ENCODE measurements at regions not wholly inside any gene's neighbourhood (a gene's known extent, or its start where the extent isn't known, plus 50 kb on each side); places are given as distances from the start of the nearest gene placed in this dataset.
"Not testable (repeated sequence)": the region's sequence is repeated elsewhere in the genome, so short reads cannot be mapped to it uniquely, and the experiment has no call there.

DNA sequence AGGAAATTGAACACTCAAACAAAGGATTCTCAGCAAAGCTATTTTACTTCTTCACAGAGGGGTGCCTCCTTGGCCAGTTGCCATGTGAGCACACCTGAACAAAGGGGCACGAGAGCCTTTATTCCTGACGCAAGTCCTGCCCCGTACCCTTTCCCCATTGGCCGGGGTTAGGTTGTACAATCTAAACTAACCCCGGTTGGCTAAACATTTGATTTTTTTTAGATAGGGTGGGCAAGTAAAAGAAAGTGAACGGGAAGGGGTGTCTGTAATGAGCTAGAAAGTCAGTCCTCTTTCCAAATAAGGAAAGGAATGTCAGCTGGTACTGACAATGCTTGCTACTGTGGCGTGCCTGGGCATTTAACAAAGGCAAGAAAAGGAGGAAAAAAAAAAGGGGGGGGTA lies 135.5 kb upstream of the CDKN3 start:
- Histone ChIP-seq H3K27ac (ENCODE audit: low read depth, low read length) (no peak overlapping the region), H3K36me3 (ENCODE audit: control insufficient read depth, insufficient read depth, low read length) (no peaks in the 10 kb centered on the region), H3K9ac (ENCODE audit: low read length) (no peak overlapping the region), H3K27me3 (ENCODE audit: control insufficient read depth, insufficient read depth, low read length) (no peaks in the 10 kb centered on the region), H3K4me3 (ENCODE audit: low read length) (no peak overlapping the region), H3K4me1 (ENCODE audit: control insufficient read depth, insufficient read depth, low read length) (no peaks in the 10 kb centered on the region)

DNA sequence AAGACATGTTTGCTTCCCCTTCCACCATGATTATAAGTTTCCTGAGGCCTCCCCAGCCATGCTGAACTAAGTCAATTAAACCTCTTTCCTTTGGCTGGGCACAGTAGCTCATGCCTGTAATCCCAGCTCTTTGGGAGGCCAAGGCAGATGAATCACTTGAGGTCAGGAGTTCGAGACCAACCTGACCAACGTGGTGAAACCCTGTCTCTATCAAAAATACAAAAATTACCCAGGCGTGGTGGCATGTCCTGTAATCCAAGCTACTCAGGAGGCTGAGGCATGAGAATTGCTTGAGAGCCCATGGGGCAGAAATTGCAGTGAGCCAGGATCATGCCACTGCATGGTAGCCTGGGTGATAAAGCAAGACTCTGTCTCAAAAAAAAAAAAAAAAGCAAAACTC lies 130.2 kb upstream of the CDKN3 start:
- H3K36me3 ChIP-seq (ENCODE audit: control insufficient read depth, insufficient read depth, low read length); H3K27ac ChIP-seq (ENCODE audit: low read depth, low read length); H3K4me1 ChIP-seq (ENCODE audit: control insufficient read depth, insufficient read depth, low read length); H3K9ac ChIP-seq (ENCODE audit: low read length); H3K27me3 ChIP-seq (ENCODE audit: control insufficient read depth, insufficient read depth, low read length); H3K4me3 ChIP-seq (ENCODE audit: low read length): not testable (repeated sequence)

GRCh38 chr14:54267172-54267571 lies 129.6 kb upstream of the CDKN3 start:
- H3K27ac ChIP-seq (ENCODE audit: low read depth, low read length): no peak overlapping the region
- H3K4me1 ChIP-seq (ENCODE audit: control insufficient read depth, insufficient read depth, low read length): no peaks in the 10 kb centered on the region
- no peaks in the 10 kb centered on the region for H3K27me3 ChIP-seq (ENCODE audit: control insufficient read depth, insufficient read depth, low read length)
- no peak overlapping the region for H3K9ac ChIP-seq (ENCODE audit: low read length)
- no peaks in the 10 kb centered on the region for H3K36me3 ChIP-seq (ENCODE audit: control insufficient read depth, insufficient read depth, low read length)
- no peak overlapping the region for H3K4me3 ChIP-seq (ENCODE audit: low read length)

DNA sequence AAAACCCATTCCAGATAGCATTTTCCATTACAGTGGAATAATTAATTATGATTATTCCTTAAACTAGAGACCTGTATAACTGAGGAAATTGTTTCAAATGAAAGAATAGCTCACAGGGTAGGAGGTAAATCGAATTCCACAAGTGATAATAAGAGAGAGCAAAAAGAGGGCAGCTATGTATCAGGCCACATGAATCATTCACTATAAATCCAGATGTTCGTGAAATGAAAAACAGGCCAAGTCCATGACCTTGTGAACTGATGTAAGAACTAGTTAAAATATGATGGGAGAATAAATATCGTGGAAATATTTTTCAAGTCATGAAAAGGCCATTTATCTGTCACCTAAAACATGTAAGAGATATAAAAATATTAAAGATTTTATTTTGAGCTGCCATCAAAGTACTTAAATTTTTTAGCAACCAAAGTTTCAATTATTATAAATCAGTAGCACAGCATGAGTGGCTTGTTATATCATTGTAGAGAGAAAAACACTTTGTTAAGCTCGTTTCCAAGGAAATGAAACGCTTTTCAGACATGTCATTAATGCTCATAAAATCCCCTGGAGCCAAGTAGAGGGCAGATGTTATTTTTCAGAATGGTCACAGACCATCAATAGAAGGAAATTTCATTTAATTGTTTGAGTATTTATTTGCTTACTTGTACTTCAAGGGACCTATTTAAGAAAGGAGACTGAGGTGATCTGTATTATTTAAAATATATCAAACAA lies 120.6 kb upstream of the CDKN3 start:
- Histone ChIP-seq H3K36me3 (ENCODE audit: control insufficient read depth, insufficient read depth, low read length) (no peaks in the 10 kb centered on the region), H3K4me3 (ENCODE audit: low read length) (no peak overlapping the region), H3K9ac (ENCODE audit: low read length) (no peak overlapping the region), H3K27me3 (ENCODE audit: control insufficient read depth, insufficient read depth, low read length) (no peaks in the 10 kb centered on the region), H3K27ac (ENCODE audit: low read depth, low read length) (no peak overlapping the region), H3K4me1 (ENCODE audit: control insufficient read depth, insufficient read depth, low read length) (no peaks in the 10 kb centered on the region)

DNA sequence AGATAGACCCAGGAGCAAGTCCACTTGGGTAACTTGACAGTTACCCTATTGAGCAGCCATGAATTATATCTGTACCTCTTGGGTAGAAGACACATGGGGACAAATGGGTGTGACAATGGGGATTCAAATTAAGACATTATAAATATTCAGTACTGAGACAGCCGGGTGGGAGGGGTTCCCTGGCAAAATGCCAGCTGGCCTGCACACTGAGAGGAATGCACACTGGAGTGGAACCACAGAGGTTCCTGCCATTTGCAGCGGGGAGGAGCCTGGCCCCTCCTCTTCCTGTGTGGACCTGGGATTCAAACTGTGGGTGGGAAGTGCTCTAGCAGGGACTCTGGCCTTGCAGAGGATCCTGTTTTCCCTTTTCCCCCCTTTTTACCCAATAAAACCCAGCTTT lies 118.7 kb upstream of the CDKN3 start:
- H3K27me3 ChIP-seq (ENCODE audit: control insufficient read depth, insufficient read depth, low read length): no peaks in the 10 kb centered on the region
- no peak overlapping the region for H3K9ac ChIP-seq (ENCODE audit: low read length)
- H3K36me3 ChIP-seq (ENCODE audit: control insufficient read depth, insufficient read depth, low read length): no peaks in the 10 kb centered on the region
- H3K4me1 ChIP-seq (ENCODE audit: control insufficient read depth, insufficient read depth, low read length): no peaks in the 10 kb centered on the region
- H3K27ac ChIP-seq (ENCODE audit: low read depth, low read length): no peak overlapping the region
- no peak overlapping the region for H3K4me3 ChIP-seq (ENCODE audit: low read length)

DNA sequence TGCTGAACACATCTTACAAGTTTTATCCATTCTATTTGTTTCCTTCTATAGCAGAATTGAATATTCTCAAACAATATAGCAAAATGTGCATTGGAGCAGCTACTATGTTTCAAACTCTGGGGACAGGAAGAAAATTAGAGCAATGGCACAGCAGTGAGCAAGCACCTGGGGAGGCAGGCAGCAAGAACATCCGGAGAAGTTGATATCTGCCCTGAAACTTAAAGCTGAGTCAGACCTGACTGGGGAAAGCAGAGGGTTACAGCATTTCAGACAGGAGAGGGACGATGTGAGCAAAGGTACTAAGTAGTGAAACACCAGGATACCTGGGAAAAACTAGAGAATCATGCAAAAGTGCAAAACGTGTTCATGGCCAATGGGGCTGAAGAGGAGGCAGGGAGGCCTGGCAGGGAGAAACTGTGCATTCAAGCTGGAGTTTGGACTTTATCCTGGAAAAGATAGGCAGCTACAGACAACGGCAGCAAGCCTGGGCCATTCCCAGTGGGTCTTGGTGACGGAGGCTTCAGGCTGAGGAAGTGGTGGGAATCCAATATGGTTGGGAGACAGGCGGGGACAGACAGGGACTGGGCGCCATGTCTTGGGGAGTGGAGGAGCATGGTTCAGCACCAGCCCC lies 118.0 kb upstream of the CDKN3 start:
- Histone ChIP-seq H3K27ac (ENCODE audit: low read depth, low read length) (no peak overlapping the region), H3K9ac (ENCODE audit: low read length) (no peak overlapping the region), H3K36me3 (ENCODE audit: control insufficient read depth, insufficient read depth, low read length) (no peaks in the 10 kb centered on the region), H3K4me1 (ENCODE audit: control insufficient read depth, insufficient read depth, low read length) (no peaks in the 10 kb centered on the region), H3K27me3 (ENCODE audit: control insufficient read depth, insufficient read depth, low read length) (no peaks in the 10 kb centered on the region), H3K4me3 (ENCODE audit: low read length) (no peak overlapping the region)

DNA sequence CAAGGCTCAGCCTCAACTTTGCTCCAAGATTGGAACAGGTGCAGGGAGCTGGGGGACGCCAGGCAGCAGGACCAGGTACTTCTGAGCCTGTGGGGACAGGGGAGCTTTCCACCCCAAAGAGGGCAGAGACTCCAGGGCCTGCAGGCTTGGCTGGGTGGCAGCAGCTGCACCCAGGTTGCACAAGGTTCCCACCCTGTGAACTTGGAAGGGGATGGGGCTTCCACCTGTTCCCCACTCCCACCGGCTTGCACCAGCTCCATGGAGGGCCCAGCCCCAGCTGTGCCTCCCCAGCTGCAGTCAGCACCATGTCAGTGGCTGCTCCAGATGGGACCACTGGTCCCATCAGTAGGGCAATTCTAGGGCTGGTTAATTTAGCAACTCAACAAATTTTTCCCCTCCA lies 114.0 kb upstream of the CDKN3 start:
- no peak overlapping the region for H3K27ac ChIP-seq (ENCODE audit: low read depth, low read length)

GRCh38 chr14:54285030-54285429 lies 111.8 kb upstream of the CDKN3 start:
- H3K27me3 ChIP-seq (ENCODE audit: control insufficient read depth, insufficient read depth, low read length): no peaks in the 10 kb centered on the region
- H3K4me1 ChIP-seq (ENCODE audit: control insufficient read depth, insufficient read depth, low read length): no peaks in the 10 kb centered on the region
- H3K36me3 ChIP-seq (ENCODE audit: control insufficient read depth, insufficient read depth, low read length): no peaks in the 10 kb centered on the region
- no peak overlapping the region for H3K4me3 ChIP-seq (ENCODE audit: low read length)
- no peak overlapping the region for H3K9ac ChIP-seq (ENCODE audit: low read length)
- no peak overlapping the region for H3K27ac ChIP-seq (ENCODE audit: low read depth, low read length)

More for the DNA sequence above, 114.0 kb upstream of the CDKN3 start:
- no peaks in the 10 kb centered on the region for H3K4me1 ChIP-seq (ENCODE audit: control insufficient read depth, insufficient read depth, low read length)
- no peak overlapping the region for H3K4me3 ChIP-seq (ENCODE audit: low read length)
- H3K36me3 ChIP-seq (ENCODE audit: control insufficient read depth, insufficient read depth, low read length): no peaks in the 10 kb centered on the region
- no peaks in the 10 kb centered on the region for H3K27me3 ChIP-seq (ENCODE audit: control insufficient read depth, insufficient read depth, low read length)
- no peak overlapping the region for H3K9ac ChIP-seq (ENCODE audit: low read length)

DNA sequence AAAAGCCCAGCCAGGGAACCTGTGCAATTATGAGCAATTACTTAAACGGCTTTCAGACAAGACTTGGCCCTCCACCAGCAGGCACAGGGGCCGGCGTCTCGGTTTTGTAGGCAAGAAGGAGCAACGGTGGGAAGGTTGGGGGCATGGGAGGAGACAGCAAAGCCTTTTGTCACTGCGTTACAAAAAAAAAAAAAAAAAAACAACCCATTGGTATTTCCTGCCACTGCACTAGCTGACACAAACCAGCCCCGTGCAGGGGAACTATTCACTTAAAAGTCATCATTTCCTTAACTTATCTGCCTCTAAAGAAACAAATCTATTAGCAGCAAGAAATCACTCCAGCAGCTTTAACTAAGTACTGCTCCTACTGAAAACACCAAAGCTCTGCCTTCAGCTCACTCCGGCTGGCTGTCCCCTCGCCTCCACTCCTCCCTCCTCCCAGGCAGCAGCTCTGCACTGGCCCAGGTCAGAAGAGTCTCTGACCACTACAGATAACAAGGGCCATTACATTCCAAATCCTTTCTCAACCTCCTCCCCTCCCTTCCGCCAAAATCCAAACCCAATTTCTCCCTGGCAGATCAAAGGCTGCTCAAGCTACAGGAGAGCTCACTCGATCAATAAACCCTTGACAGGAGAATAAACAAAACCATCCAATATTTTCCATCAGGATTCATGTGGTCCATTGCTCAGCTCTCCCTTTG lies 105.2 kb upstream of the CDKN3 start:
- no peak overlapping the region for H3K9ac ChIP-seq (ENCODE audit: low read length)
- H3K27me3 ChIP-seq (ENCODE audit: control insufficient read depth, insufficient read depth, low read length): no peaks in the 10 kb centered on the region
- H3K4me1 ChIP-seq (ENCODE audit: control insufficient read depth, insufficient read depth, low read length): no peaks in the 10 kb centered on the region
- no peaks in the 10 kb centered on the region for H3K36me3 ChIP-seq (ENCODE audit: control insufficient read depth, insufficient read depth, low read length)
- no peak overlapping the region for H3K4me3 ChIP-seq (ENCODE audit: low read length)
- H3K27ac ChIP-seq (ENCODE audit: low read depth, low read length): no peak overlapping the region

DNA sequence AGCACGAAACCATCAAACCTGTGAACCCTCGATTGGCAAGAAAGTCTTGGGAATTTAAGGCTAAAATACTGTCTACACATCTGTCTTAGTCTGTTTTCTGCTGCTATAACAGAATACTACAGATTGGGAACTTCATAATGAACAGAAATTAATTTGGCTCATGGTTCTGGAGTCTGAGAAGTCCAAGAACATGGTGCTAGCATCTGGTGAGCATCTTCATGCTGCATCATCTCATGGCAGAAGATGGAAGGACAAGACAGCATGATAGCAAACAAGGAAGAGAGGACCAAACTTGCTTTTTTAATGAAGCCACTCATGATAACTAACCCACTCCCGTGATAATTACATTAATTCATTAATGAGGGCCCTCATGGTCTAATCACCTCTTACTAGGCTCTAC lies 102.0 kb upstream of the CDKN3 start:
- no peaks in the 10 kb centered on the region for H3K36me3 ChIP-seq (ENCODE audit: control insufficient read depth, insufficient read depth, low read length)
- no peaks in the 10 kb centered on the region for H3K4me1 ChIP-seq (ENCODE audit: control insufficient read depth, insufficient read depth, low read length)
- H3K4me3 ChIP-seq (ENCODE audit: low read length): no peak overlapping the region
- H3K9ac ChIP-seq (ENCODE audit: low read length): no peak overlapping the region
- no peak overlapping the region for H3K27ac ChIP-seq (ENCODE audit: low read depth, low read length)
- H3K27me3 ChIP-seq (ENCODE audit: control insufficient read depth, insufficient read depth, low read length): no peaks in the 10 kb centered on the region

DNA sequence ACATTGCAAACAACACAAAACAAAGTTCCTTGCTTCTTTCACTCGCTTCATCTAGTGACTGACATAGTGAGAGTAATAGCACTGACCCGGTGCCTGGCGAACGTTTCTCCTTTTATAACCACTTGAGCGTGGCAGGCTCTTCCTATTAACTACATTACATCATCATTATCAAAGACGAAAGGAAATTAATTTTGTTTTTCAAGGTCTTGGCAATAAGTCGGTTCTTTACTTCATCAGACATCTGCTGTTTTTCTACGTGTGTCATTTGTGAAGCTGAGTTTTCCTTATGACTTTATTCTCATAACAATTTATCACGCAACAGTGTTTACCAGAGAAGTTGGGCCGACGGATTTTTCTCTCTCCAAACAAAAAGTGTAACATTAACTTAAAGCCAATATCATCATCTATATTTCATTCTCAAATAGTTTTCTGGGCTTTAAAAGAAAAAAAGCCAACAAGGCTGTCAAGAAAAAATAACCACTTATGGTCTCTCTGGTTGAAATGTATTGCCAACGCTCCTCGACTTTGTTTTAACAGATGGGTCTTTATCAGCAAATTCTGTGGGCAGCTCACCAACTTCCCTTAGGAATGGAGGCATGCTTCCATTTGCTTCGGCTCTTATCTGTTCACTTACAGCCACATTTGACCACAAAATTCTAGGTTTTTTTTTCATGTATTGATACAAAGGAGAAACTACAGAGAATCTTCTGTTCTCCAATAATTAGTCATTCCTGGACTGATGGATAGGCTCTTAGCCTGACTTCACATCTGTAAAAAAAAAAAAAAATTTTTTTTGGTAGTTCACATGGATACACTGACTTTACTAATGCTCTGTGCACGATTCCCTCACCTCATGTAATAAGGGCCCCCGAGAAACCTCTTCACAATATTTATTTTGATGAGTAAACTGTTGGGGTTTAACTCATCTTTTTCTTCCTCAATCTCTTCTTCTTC lies 97.1 kb upstream of the CDKN3 start:
- Histone ChIP-seq H3K4me3 (ENCODE audit: low read length) (no peak overlapping the region), H3K27ac (ENCODE audit: low read depth, low read length) (no peak overlapping the region), H3K4me1 (ENCODE audit: control insufficient read depth, insufficient read depth, low read length) (no peaks in the 10 kb centered on the region), H3K9ac (ENCODE audit: low read length) (no peak overlapping the region), H3K27me3 (ENCODE audit: control insufficient read depth, insufficient read depth, low read length) (no peaks in the 10 kb centered on the region), H3K36me3 (ENCODE audit: control insufficient read depth, insufficient read depth, low read length) (no peaks in the 10 kb centered on the region)

DNA sequence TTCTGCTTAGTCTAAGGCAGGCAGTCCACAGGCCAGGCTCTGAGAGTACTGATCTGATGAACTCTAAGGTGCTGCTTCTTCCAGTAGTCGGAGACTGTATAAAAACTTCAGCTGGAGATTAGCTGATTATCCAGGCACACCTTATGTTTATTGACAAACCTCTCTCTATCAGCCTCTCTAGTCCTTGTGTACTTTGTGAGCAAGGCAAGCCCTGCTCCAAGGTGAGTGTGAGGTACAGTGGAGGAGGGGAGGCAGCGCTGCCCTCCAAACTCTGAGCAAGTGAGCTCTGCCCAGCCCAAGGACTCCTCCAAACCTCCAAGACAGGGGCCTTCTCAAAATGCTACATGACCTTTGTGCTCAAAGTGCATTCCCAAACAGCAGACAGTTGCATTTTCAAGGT lies 95.9 kb upstream of the CDKN3 start:
- Histone ChIP-seq H3K9ac (ENCODE audit: low read length) (no peak overlapping the region), H3K36me3 (ENCODE audit: control insufficient read depth, insufficient read depth, low read length) (no peaks in the 10 kb centered on the region), H3K27ac (ENCODE audit: low read depth, low read length) (no peak overlapping the region), H3K4me1 (ENCODE audit: control insufficient read depth, insufficient read depth, low read length) (no peaks in the 10 kb centered on the region), H3K27me3 (ENCODE audit: control insufficient read depth, insufficient read depth, low read length) (no peaks in the 10 kb centered on the region), H3K4me3 (ENCODE audit: low read length) (no peak overlapping the region)

Data from rectal smooth muscle tissue (tissue), 1 donor.